ENCODE measurements at regions not wholly inside any gene's neighbourhood (a gene's known extent, or its start where the extent isn't known, plus 50 kb on each side); places are given as distances from the start of the nearest gene placed in this dataset.

GRCh38 chr20:48459722-48460395, 367.9 kb downstream of the PREX1 start:
- TF ChIP-seq CTCF (IDR thresholded peaks at IDR 0.05) (no peak), POLR2A (IDR thresholded peaks at IDR 0.05) (no peak)
